ENCODE measurements at regions not wholly inside any gene's neighbourhood (a gene's known extent, or its start where the extent isn't known, plus 50 kb on each side); places are given as distances from the start of the nearest gene placed in this dataset.

DNA sequence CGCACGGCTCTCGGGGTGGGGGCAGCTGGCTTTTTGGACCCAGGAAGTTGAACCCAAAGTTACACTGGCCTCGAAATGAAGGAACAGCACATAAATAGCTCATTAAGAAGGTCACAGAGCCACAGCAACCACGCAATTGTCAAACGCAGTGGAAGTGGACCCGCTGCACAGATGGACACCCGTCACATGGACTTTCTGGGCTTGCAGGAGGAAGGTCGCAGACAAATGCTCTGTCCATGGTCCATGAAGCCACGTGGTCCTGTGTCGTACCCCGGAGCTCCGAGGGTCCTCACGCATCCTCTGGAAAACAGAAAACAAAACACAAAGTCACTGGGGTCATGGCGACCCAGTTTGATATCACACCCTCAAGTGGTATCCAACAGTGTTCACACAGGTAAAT is 308.1 kb upstream of the SALL3 start:
- Histone ChIP-seq H3K9ac (ENCODE audit: insufficient read depth, low read depth, low read length) (no peak overlapping the region), H3K4me3 (replicated peaks in 1 of 3; ENCODE audit: insufficient read depth in 1 of 3, low read depth in 2 of 3, low read length in 3 of 3) (no peak overlapping the region), H3K36me3 (replicated peaks in 1 of 2; ENCODE audit: control insufficient read depth in 1 of 2, insufficient read depth in 2 of 2, low read length in 2 of 2) (no peaks in the 10 kb centered on the region), H3K4me1 (ENCODE audit: insufficient read depth, low read length) (no peaks in the 10 kb centered on the region), H4K20me1 (ENCODE audit: insufficient read depth, low read length) (no peaks in the 10 kb centered on the region), H2AFZ (ENCODE audit: low read length) (no peak overlapping the region), H3K9me3 (ENCODE audit: low read length) (no peaks in the 10 kb centered on the region), H3K4me2 (ENCODE audit: low read depth, low read length) (no peak overlapping the region), H3K27ac (ENCODE audit: extremely low read length, insufficient read depth, low read length) (no peak overlapping the region), H3K27me3 (ENCODE audit: control insufficient read depth in 1 of 2, insufficient read depth in 2 of 2, low read length in 2 of 2) (peaks cover 9 to 52% of the 10 kb centered on the region in 2 experiments; a peak in 4 of 5 replicates), H3K79me2 (ENCODE audit: insufficient read depth, low read length) (no peaks in the 10 kb centered on the region)
- CTCF ChIA-PET (ENCODE audit: low intra/inter-chr PET ratio, low total read pairs), result no interaction called here
- TF ChIP-seq ZNF674 (CRISPR knock-in tag; IDR thresholded peaks at IDR 0.05; ENCODE audit: low read depth), result no peak
- ATAC-seq (no peak), DNase-seq (ENCODE audit: low spot score) (no peak), FAIRE-seq (no peak)
- BruUV-seq (replicated peaks), result no TSS peak
- in situ Hi-C loops (cut with HindIII; ENCODE audit: extremely low pct_ligation_motif_present, low pct_unique_long_range_greater_than_20kb), result loop anchor here (10.0 to 25.0 kb wide), 2 partner anchors 193 to 316 kb away; partner anchors contain the start of gene SALL3
- POLR2A ChIA-PET, result no interaction called here
- 59% methylated on average over 11 of the region's 15 CpGs for WGBS (ENCODE audit: low lambda C conversion rate)
- intact Hi-C loops (cut with micrococcal nuclease; ENCODE audit: unreplicated experiment), result no loop called here

GRCh38 chr18:78672862-78673446 is 306.7 kb upstream of the SALL3 start:
- H4K20me1 ChIP-seq (ENCODE audit: insufficient read depth, low read length), result no peaks in the 10 kb centered on the region
- no peaks in the 10 kb centered on the region for H3K36me3 ChIP-seq (replicated peaks in 1 of 2; ENCODE audit: control insufficient read depth in 1 of 2, insufficient read depth in 2 of 2, low read length in 2 of 2)
- no peak for FAIRE-seq
- no peaks in the 10 kb centered on the region for H3K4me1 ChIP-seq (ENCODE audit: insufficient read depth, low read length)
- peak; percentile 31; the same call in 1 of the 3 replicates for ATAC-seq
- in situ Hi-C loops (cut with HindIII; ENCODE audit: extremely low pct_ligation_motif_present, low pct_unique_long_range_greater_than_20kb), result loop anchor here (10.0 to 25.0 kb wide), 2 partner anchors 192 to 314 kb away; partner anchors contain the start of gene SALL3
- no peak overlapping the region for H2AFZ ChIP-seq (ENCODE audit: low read length)
- POLR2A ChIA-PET, result no interaction called here
- no TSS peak for BruUV-seq (replicated peaks)
- TF ChIP-seq RNF2 (conservative IDR thresholded peaks at IDR 0.05; ENCODE audit: low read depth) (no peak), TBX3 (IDR thresholded peaks at IDR 0.05; ENCODE audit: borderline replicate concordance) (no peak)
- CTCF ChIA-PET (ENCODE audit: low intra/inter-chr PET ratio, low total read pairs), result no interaction called here
- 30% methylated on average over 16 of the region's 21 CpGs for WGBS (ENCODE audit: low lambda C conversion rate)
- H3K9me3 ChIP-seq (ENCODE audit: low read length), result no peaks in the 10 kb centered on the region
- no peak for DNase-seq (ENCODE audit: low spot score)
- no peak overlapping the region for H3K4me3 ChIP-seq (replicated peaks in 1 of 3; ENCODE audit: insufficient read depth in 1 of 3, low read depth in 2 of 3, low read length in 3 of 3)
- H3K79me2 ChIP-seq (ENCODE audit: insufficient read depth, low read length), result no peaks in the 10 kb centered on the region
- H3K4me2 ChIP-seq (ENCODE audit: low read depth, low read length), result no peak overlapping the region
- peaks cover 12 to 61% of the 10 kb centered on the region in 2 experiments; a peak in 4 of 5 replicates for H3K27me3 ChIP-seq (ENCODE audit: control insufficient read depth in 1 of 2, insufficient read depth in 2 of 2, low read length in 2 of 2)
- H3K27ac ChIP-seq (ENCODE audit: extremely low read length, insufficient read depth, low read length), result no peak overlapping the region
- H3K9ac ChIP-seq (ENCODE audit: insufficient read depth, low read depth, low read length), result no peak overlapping the region
- intact Hi-C loops (cut with micrococcal nuclease; ENCODE audit: unreplicated experiment), result no loop called here

Data from HepG2 (cell line).